HK-2 (cell line): ENCODE measurements at regions not wholly inside any gene's neighbourhood (a gene's known extent, or its start where the extent isn't known, plus 50 kb on each side); places are given as distances from the start of the nearest gene placed in this dataset.

Experiments used
- DNase-seq: peaks from one replicate; pipeline ENCODE4 v3.0.0-alpha.2; 2018; ENCODE audit not compliant: unreplicated experiment

GRCh38 chr1:5571438-5571837, 420.8 kb downstream of the NPHP4 start:
- no peak for DNase-seq

- no peak for DNase-seq
Measured at GRCh38 chr1:5570931-5571330, 421.3 kb downstream of the NPHP4 start.

DNA sequence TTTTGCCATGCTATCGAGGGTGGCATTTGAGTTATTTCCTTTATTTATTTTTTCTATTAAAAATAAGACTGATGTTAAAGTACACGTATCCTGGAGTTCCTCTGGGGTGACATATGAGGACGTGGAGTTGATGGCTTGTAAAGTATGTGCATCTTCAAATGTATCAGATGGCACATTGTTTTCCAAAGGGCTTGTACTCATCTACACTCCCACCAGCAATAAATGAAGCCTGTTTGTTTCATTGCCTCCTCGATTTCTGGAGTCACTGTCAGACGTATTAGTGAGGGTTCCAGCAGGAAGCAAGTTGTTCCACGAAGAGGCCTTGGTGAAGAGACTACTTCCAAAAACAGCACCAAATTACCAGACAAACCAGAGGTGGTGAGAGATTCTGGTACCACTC, 423.9 kb downstream of the NPHP4 start:
- DNase-seq: no peak

DNA sequence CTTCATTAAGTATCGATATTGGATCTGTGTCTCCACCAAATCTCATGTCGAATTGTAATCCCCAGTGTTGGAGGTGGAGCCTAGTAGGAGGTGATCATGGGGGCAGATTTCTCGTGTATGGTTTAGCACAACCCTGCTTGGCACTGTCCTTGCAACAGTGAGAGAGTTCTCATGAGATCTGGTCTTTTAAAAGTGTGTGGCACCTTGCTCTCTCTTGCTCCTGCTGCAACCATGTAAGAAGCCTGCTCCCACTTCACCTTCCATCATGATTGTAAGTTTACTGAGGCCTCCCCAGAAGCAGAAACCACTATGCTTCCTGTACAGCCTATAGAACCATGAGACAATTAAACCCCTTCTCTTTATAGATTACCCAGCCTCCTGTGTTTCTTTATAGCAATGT, 424.4 kb downstream of the NPHP4 start:
- no peak for DNase-seq

GRCh38 chr1:5566924-5567323, 425.3 kb downstream of the NPHP4 start:
- no peak for DNase-seq

- no peak for DNase-seq
Measured at GRCh38 chr1:5565281-5566125, 426.7 kb downstream of the NPHP4 start.

DNA sequence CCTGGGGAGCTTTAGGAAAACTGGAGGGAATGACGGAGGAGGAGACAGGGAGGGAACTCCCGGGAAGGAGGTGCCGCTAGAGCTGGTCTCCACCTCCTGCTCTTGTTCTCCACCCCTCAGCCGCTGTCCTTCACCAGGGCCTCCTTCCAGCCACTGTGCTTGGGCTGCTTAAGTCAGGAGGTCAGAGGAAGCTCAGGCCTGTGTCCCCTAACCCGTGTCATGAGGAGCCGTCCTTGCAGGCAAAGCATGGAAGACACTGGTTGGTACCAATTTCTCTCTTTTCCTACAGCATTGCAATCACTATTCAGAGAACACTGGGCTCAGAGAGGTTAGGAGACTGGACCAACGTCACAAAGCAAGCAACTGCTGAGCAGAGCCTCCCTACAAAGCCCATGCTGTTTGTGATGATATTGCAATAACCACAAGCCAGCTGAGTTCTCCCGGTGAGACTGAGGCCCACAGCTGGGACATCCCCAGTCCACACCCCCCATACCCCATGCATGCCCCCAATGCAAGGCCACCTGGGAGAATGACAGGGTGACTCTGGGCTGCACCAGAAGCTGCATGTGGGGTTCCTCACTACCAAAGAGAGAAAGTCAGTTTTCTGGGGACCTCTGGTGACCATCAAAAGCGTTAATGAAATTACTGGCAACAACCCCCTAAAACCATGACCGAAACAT, 427.5 kb downstream of the NPHP4 start:
- DNase-seq: no peak

DNA sequence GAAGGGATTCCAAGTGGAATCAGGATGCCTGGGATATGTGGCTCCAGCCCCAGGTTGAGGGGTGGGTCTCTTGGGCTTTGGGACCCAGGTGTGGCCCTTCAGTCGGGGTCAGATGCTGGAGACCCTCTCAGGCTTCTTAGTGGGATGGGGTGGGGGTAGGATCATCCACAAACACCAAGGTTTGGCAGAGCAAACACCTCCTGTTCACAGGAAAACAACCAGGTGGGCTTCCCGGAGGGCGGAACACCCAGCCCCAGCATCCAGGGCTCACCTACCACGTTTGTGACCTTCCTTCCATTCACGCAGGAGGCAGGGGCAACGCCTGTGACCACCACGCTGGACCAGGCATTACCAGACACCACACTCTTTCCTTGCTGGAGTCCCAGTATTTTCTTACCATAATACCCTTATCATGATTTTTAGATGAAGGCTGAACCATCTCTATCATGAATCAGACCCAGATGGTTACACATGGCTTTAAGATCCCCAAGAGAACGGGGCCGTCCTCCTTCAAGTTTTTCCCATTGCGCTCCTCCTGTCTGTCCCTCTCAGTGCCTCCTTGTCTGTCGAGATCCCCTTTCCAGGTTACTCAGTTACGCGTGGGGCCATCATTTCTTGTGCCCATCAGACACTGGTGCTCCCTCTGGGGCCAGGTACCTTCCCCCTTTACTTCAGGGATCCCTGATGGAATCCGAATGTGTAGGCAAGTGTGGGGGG, 428.2 kb downstream of the NPHP4 start:
- DNase-seq: no peak

GRCh38 chr1:5562769-5563168, 429.5 kb downstream of the NPHP4 start:
- DNase-seq: no peak

DNA sequence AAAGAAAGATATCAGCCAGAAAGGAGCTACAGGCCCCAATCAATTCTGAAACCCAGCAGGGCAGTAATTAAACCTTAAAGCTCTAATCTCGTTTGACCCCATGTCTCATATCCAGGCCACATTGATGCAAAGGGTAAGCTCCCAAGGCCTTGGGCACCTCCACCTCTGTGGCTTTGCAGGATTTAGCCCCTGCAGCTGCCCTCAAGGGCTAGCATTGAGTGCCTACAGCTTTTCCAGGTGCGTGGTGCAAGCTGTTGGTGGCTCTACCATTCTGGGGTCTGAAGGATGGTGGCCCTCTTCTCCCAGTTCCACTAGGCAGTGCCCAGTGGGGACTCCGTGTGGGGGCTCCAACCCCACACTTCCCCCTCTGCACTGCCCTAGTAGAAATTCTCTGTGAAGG, 429.9 kb downstream of the NPHP4 start:
- DNase-seq: no peak

DNA sequence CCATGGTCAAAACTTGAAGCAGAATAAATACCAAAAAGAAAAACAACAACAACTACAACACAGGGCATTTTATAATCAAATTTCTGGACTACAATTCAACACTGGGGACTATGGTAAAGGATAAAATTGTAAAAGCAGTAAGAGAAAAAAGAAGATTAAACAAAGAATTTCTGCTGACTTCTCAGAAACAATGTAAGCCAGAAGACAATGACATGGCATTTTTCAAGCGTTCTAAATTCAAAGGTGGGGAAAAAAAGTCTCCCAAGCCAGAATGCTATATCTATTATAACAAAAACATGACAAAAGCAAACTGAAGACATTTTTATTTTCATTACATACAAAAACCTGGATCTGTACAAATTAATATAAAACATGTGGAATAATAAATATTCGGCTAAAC, 433.1 kb downstream of the NPHP4 start:
- DNase-seq: no peak

DNA sequence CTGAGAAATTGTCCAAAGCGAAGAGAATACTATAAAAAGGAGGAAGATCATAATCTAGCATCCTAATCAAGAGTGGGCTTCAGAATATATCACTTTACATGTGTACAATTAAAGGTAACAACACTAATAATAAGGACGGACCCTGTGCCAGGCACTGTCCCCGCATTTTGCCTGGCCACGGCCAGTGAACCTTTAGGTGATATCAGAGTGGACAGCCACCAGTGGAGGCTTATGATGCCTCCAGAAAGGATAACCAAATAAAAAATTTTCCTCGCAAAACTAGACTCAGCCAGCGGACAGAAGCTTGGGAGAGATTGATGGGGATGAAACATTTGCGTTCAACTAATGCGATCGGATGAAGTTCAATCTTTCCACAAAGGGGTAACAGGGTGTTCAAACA, 436.4 kb downstream of the NPHP4 start:
- no peak for DNase-seq

- DNase-seq: no peak
Measured at GRCh38 chr1:5554784-5555183, 437.4 kb downstream of the NPHP4 start.

- DNase-seq: no peak
Measured at GRCh38 chr1:5554111-5554510, 438.1 kb downstream of the NPHP4 start.

GRCh38 chr1:5552787-5553484, 439.3 kb downstream of the NPHP4 start:
- DNase-seq: no peak

DNA sequence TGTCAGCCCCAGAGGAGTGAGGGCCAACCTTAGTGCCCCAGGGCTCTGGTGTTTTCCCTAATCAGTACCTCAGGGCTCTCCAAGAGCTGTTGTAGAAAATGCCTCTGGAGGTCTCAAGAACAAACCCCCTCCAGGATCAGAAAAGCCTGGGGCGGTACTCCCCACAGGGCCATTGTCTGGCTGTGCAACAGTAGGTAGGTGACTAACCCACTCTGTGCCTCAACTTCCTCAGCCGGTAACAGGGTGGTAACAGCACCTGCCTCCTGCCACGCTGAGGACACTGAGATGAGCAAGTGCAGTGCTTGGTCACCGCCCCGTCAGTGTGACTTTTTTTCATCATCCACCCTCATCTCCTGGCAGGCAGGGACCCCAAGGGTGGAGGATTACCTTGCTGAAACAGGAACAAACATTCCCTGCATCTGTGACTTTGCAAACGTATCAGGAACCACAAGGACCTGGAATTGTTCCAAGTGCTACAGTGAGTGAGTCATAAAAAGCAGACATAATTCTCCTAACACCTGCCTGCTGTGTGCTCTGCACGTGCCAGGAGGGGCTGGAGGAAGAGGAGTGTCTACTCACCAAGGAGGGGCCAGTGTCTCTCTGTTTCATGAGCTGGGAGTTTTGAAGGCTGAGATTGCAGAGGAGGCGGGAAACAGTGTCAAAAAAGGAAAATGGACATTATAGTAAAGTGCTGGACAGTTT, 440.8 kb downstream of the NPHP4 start:
- no peak for DNase-seq

DNA sequence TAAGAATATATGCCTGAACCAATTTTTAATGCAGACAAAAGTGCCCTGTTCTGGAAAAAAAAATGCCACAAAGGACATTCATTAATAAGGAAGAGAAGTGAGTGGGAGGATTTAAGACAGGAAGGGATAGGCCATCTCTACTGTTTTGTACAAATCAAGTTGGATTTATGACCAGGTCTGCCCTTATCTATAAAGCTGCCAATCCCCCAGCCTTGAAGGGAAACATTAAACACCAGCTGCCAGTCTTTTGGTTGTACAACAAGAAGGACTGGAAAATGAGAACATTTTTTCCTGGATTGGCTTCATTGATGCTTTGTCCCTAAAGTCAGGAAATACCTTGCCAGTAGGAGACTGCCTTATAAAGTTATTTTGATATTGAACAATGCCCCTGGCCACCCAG, 444.0 kb downstream of the NPHP4 start:
- DNase-seq: no peak

DNA sequence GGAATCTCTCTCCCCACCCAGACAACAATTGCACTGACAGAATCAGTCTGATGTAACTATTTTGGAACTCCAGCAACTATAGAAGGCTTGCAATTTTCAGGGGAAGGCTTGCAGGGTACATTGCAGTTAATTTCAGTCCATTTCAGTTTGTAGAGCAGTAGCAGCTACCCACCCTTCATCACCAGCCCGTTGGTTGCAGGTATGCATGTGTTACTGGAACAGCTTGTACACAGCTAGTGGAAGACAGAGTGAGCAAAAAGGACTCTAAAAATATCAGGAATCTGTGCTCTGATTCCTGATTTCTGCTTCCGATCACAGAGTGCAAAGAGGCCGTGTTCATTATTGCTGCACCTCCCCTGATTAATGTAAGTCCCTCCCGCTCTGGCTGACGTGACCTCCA, 449.0 kb downstream of the NPHP4 start:
- no peak for DNase-seq

DNA sequence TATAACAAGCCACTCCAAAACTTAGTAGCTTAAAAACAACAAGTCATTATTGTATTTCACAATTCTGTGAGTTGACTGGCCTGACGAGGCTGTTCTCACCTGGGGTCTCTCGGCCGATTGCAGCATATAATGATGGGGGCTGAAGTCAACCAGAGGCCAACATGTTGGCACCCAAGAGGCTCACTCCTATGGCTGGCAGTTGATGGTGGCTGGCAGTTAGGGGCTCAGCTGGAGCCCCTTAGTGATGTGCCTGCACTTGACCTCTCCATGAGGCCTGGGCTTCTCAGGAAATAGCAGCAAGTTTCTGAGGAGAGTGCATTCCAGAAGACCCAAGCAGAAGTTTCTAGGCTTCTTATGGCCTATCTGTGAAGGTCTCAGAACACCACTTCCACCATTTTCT, 459.4 kb downstream of the NPHP4 start:
- DNase-seq: no peak

DNA sequence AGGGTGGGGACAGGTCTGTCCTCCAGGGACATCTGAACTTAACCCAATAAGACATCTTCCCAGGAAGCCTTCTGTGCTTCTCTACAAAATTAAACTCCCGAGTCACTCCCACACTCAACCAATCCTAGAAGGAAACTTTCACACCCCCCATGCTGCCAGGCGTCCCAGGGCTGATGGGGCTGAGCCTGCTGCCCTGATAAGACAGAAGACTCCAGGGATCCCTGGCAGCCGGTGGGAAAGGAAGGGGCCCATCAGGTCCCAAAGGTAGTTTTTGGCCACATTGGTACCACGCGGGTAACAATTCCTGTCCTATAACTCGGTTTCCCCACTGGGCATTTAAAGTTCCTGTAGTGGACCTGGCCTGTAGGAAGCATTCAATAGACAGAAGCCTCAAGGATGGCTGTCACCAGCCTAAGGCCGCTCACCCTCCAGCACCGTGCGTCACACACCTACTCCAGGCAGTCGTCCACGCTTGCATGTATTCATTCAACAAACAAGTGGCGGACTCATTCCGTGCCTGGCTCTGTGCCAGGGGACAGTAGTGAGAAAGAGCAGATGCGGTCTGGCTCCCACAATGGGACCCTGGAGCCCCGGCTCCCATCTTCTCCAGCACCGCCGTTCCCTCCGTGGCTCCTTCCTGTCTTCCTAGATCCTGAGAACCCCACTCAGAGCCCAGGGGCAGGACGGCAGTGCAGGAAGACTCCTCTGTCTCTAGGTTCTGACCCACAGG, 465.2 kb downstream of the NPHP4 start:
- DNase-seq: no peak

DNA sequence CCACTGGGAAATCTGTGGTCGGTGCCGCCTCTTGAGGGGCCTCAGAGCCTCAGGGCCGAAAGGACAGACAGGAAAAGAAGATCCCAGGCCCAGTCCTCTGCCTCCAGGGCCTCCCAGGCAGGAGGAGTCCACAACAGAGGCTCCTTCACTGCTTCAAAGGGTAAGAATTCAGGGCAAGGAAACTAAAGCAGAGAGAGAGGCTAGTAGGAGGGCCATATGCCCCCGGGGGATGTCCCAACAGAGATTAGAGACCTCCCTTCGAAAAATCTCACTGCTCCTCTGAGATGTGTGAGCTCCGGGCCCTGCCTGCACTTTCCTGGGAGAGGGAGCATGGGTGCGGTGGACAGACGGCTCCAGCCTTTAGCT, 465.9 kb downstream of the NPHP4 start:
- no peak for DNase-seq
